Muscle of leg (tissue), 3 donors: ENCODE measurements at regions not wholly inside any gene's neighbourhood (a gene's known extent, or its start where the extent isn't known, plus 50 kb on each side); places are given as distances from the start of the nearest gene placed in this dataset.

Experiments
- DNase-seq: peaks from one replicate; pipeline ENCODE4 v3.0.0; 2013
- H3K27ac ChIP-seq: one replicate; pipeline ENCODE4 v1.5.1; 2013; ENCODE audit warnings: mild to moderate bottlenecking, low read length, control low read depth
- H3K27me3 ChIP-seq: one replicate; pipeline ENCODE4 v1.6.1; 2013; ENCODE audit warnings: low read length; ENCODE audit not compliant: control insufficient read depth, insufficient read depth
- H3K36me3 ChIP-seq: one replicate; pipeline ENCODE4 v1.6.1; 2013; ENCODE audit warnings: low read length; ENCODE audit not compliant: control insufficient read depth, insufficient read depth
- H3K4me1 ChIP-seq: one replicate; pipeline ENCODE4 v1.6.1; 2013; ENCODE audit warnings: low read length; ENCODE audit not compliant: control insufficient read depth, insufficient read depth
- H3K4me3 ChIP-seq: one replicate; pipeline ENCODE4 v1.5.1; 2013; ENCODE audit warnings: low read length, control low read depth
- H3K9me3 ChIP-seq: replicated peaks from 2 replicates; pipeline ENCODE4 v1.6.1; 2013; ENCODE audit warnings: low read depth, low read length; ENCODE audit not compliant: control insufficient read depth
- WGBS: methylation state at CpG from one replicate; pipeline ENCODE4 v1.1.5; 2013; ENCODE audit warnings: missing lambda C conversion rate; ENCODE audit not compliant: insufficient coverage; 5-methylcytosine and 5-hydroxymethylcytosine counted together

- no peak for DNase-seq
- Histone ChIP-seq H3K9me3 (no peaks in the 10 kb centered on the region), H3K27ac (no peak overlapping the region), H3K4me3 (no peak overlapping the region), H3K27me3 (no peaks in the 10 kb centered on the region), H3K4me1 (no peaks in the 10 kb centered on the region), H3K36me3 (no peaks in the 10 kb centered on the region)
- WGBS, result no CpG with 5 or more reads among the region's 6 CpGs
Measured at GRCh38 chr7:46747869-46748576, 827.0 kb upstream of the IGFBP3 start.

- Histone ChIP-seq H3K9me3 (no peaks in the 10 kb centered on the region), H3K27ac (no peak overlapping the region), H3K27me3 (no peaks in the 10 kb centered on the region), H3K4me3 (no peak overlapping the region), H3K4me1 (no peaks in the 10 kb centered on the region), H3K36me3 (no peaks in the 10 kb centered on the region)
- DNase-seq, result no peak
- 92% methylated on average over 6 of the region's 13 CpGs for WGBS
Measured at GRCh38 chr7:46746695-46747687, 825.9 kb upstream of the IGFBP3 start.

GRCh38 chr7:46745707-46746090 lies 824.6 kb upstream of the IGFBP3 start:
- H3K4me1 ChIP-seq, result no peaks in the 10 kb centered on the region
- WGBS, result 60% methylated on average over 1 of the region's 3 CpGs
- no peak overlapping the region for H3K27ac ChIP-seq
- H3K9me3 ChIP-seq, result no peaks in the 10 kb centered on the region
- peak; percentile 41 for DNase-seq
- H3K27me3 ChIP-seq, result no peaks in the 10 kb centered on the region
- no peaks in the 10 kb centered on the region for H3K36me3 ChIP-seq
- no peak overlapping the region for H3K4me3 ChIP-seq

DNA sequence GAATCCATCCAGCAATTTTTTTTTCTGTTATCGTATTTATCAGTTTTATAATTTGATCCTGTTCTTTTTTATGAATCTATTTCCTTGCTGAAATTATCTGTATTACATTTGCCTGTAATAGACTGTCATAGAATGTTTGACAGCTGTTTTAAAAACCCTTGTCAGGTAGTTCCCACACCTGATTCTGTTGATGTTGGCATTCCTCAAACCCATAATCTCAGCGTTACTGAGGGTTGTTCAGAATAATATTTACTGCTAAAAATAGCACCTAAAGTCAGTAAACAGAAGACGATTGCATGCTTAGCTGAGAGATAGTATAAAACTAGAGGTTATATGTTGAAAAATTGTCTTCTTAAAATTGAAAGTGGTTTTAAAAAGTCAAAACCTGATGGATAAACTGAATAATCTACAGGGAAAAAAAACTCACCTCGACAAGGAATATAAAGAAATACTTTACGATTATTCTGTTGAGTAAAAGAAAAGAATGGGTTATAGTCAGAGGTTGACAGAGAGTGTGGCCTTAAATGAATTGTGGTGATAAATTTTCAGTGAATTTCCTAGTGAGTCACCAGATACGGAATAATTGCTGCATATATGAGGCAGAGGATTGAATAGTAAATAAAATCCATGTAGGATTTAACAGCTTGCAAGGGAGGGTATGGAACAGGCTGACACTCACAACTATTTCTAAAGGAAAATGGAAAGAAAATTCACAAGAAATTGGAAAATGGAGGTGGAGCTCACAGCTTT lies 824.1 kb upstream of the IGFBP3 start:
- no peak overlapping the region for H3K27ac ChIP-seq
- WGBS, result no CpG with 5 or more reads among the region's 6 CpGs
- no peak overlapping the region for H3K4me3 ChIP-seq
- DNase-seq, result no peak
- H3K36me3 ChIP-seq, result no peaks in the 10 kb centered on the region
- no peaks in the 10 kb centered on the region for H3K27me3 ChIP-seq
- no peaks in the 10 kb centered on the region for H3K9me3 ChIP-seq
- H3K4me1 ChIP-seq, result no peaks in the 10 kb centered on the region

DNA sequence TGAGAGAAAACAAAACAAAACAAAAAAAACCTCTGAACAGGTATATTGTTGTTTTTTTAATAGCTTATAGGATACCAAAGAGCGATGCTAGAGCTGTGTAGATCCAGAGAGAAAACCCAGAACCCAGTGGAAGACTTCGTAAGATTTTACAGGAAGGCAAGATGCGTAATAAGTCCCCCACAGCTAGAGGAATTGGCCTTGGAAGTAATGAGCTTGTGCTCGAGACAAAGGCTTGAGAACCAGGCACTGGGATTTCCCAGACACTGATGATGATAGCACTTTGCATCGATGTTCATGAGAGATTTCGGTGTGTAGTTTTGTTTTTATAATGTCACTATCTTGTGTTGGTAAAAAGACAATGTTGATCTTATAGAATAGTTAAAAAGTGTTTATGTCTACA lies 821.5 kb upstream of the IGFBP3 start:
- H3K9me3 ChIP-seq, result no peaks in the 10 kb centered on the region
- H3K27me3 ChIP-seq, result no peaks in the 10 kb centered on the region
- H3K36me3 ChIP-seq, result no peaks in the 10 kb centered on the region
- H3K27ac ChIP-seq, result peak overlapping the region; percentile 52
- peaks cover 6% of the 10 kb centered on the region for H3K4me1 ChIP-seq
- DNase-seq, result peak; percentile 55
- H3K4me3 ChIP-seq, result no peak overlapping the region
- WGBS, result 60% methylated on average over 6 of the region's 6 CpGs

DNA sequence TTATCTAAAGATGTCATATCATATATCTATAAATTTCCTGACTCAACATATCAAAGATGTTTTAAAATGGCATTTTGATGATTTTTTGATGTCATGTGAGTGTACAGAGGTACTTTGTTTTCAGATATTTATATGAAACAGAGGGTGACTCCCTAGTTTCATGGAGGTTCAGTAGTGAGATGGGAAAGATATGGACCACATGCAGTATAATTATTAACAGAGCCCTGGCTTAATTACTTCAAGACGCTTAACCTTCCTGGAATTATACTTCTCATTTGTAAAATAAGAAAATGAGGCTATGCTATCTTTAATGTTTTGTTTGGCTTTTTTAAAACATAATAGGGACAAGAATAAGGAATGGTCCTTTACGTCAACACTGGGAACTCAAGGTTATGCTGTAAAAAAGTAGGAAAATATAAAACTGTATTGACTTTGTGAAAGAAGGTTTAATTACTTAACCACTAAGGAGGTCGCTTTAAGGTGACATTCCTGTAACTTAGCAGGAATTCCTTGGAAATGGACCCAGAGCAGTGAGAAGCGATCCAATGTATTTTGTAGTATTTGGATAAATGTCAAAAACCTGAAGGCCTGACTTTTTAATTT lies 821.0 kb upstream of the IGFBP3 start:
- Histone ChIP-seq H3K27me3 (no peaks in the 10 kb centered on the region), H3K27ac (peak overlapping the region; percentile 52), H3K4me3 (no peak overlapping the region), H3K4me1 (peaks cover 6% of the 10 kb centered on the region), H3K9me3 (no peaks in the 10 kb centered on the region), H3K36me3 (no peaks in the 10 kb centered on the region)
- DNase-seq, result peak; percentile 67
- WGBS, result no CpG with 5 or more reads among the region's 4 CpGs

GRCh38 chr7:46741181-46741580 lies 820.1 kb upstream of the IGFBP3 start:
- DNase-seq, result no peak
- 92% methylated on average over 2 of the region's 9 CpGs for WGBS
- Histone ChIP-seq H3K27ac (no peak overlapping the region), H3K36me3 (no peaks in the 10 kb centered on the region), H3K27me3 (no peaks in the 10 kb centered on the region), H3K9me3 (no peaks in the 10 kb centered on the region), H3K4me3 (no peak overlapping the region), H3K4me1 (peaks cover 6% of the 10 kb centered on the region)

DNA sequence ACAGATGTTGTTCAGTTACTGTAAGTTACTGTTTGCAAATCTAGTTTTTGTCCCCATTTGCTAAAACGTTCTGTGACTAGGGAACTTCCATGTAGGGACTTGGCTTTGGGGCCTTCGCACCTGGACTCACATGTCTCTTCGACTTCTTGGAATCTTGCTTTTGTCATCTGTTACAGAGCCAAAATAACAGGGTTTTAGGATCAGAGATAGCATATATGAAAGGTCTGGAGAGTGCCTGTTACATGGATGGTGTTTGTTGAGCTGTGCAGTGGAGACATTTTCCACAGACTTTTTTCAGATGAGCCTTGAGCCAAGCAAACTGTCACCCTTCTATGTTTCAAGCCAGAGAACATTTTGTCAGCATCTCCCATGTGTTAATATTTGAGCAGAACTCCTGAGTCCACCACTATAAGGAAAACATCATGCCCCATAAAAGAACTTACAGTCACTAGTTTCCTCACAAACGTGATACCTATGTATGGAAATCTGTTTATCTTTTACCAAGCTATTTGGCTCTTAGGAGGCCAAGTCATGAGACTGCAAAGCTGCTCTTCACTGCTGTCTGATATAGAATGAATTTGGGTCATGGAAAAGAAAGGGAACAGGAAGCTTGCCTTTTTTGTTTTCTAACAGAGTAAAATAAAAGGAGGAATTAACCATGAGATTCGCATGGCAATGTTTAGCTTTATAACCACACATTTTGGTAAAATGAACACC lies 818.6 kb upstream of the IGFBP3 start:
- Histone ChIP-seq H3K27ac (peak overlapping the region; percentile 88), H3K4me3 (no peak overlapping the region), H3K27me3 (no peaks in the 10 kb centered on the region), H3K9me3 (no peaks in the 10 kb centered on the region), H3K4me1 (peaks cover 6% of the 10 kb centered on the region), H3K36me3 (no peaks in the 10 kb centered on the region)
- DNase-seq, result peak; percentile 95
- 34% methylated on average over 3 of the region's 5 CpGs for WGBS

GRCh38 chr7:46738796-46739195 lies 817.7 kb upstream of the IGFBP3 start:
- peaks cover 6% of the 10 kb centered on the region for H3K4me1 ChIP-seq
- WGBS, result 47% methylated on average over 3 of the region's 5 CpGs
- H3K4me3 ChIP-seq, result no peak overlapping the region
- no peaks in the 10 kb centered on the region for H3K27me3 ChIP-seq
- no peaks in the 10 kb centered on the region for H3K36me3 ChIP-seq
- peak; percentile 71 for DNase-seq
- H3K27ac ChIP-seq, result peak overlapping the region; percentile 90
- H3K9me3 ChIP-seq, result no peaks in the 10 kb centered on the region
